NOMO-1 treated with DMSO at 0.1 percent for 48 hours (cell line): ENCODE measurements at regions not wholly inside any gene's neighbourhood (a gene's known extent, or its start where the extent isn't known, plus 50 kb on each side); places are given as distances from the start of the nearest gene placed in this dataset.

Experiments
- DNase-seq: peaks from one replicate; lab custom pipeline; 2025; ENCODE audit not compliant: unreplicated experiment; lab: John Stamatoyannopoulos, UW

DNA sequence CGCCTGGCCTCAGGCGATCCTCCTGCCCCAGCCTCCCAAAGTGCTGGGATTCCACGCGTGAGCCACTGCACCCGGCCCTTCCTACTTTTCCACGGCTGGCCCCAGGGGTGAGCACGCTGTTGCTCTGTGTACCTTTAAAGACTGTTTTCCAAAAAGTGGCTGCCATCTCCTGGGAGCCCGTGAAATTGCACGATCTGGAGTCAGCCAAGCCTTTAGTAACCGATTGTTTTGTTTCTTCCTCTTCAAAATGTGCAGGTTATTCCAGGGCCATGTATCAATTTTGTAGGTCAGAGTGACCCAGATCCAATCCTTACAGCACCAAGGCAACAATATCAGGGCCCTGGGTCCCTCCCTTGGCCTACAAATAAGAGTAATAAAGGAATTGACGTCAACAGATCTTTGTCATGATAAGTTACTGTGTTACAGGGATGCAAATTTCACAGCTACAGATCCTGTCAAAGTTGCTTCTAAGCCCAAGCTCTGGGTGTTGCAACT lies 135.6 kb upstream of the ZNF236 start:
- DNase-seq = peak; percentile 77

DNA sequence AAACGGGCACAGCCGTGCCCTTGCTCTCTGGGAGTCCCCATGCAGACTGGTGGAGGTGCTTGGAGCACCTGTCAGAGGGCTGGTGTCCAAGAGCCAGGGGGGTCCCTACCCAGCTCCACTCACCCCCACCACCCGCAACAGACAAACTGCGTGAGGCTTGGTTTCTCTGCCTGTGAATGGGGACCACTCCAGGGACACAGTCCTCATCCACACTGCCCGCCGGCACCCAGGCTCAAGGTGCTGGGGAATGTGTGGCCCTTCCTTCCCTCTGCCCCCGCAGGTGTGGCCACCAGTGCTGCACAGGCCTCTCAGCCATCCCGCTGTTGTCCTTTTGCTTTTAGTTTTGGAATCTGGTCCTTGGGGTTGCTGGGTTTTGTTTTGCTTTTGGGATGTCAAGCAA lies 136.5 kb upstream of the ZNF236 start:
- DNase-seq = no peak

DNA sequence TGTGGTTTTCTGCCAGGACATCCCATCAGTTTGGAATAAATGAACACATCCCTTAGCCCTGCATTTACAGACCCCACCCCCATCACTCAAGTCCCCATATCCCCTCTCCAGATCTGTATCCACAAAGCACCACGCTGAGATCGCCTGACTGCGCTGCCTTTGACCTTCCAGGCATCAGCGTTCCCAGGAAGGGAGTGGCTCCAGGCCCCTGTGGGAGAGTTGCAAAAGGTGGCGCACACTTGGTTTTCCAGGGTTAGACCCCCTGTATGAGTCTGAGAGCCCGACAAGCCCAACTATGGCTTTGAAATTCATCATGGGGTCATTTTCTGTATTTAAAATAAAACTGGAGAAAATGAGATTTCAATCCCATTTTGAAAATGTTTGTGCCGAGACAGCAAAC lies 137.0 kb upstream of the ZNF236 start:
- DNase-seq = no peak

DNA sequence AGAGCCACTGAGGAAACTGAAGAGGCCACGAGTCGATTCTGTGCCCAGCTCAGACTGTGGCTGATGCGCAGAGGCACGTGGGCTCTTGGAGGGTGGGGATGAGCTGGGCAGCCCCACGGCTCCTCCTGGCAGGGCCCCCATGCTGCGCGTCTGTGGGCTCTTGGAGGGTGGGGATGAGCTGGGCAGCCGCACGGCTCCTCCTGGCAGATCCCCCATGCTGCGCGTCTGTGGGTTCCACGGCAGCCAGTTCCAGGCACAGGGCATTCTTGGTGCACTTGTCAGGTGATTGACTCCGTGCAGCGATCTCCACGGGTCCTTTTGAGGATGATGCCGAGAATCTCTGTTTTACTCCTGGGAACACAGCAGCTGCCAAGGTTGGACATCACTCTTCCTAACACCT lies 138.1 kb upstream of the ZNF236 start:
- no peak for DNase-seq

DNA sequence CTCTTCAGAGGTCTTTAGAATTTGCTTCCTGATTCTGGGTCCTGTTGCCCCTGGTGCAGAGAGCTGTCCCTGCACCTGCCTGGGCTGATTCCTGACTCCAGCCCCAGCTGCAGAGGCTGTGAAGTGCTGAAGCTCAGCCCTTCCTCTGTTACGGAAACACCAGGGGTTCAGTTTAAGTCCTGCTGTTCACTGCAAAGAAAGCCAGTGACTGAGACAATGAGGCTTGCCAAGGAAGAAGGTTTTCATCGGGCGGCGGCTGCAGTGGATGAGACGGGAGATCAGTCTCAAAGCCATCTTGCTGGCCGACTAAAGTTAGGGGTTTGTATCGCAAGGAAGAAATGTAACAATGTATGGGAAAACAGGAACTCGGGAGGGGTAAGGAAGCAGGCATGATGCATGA lies 142.4 kb upstream of the ZNF236 start:
- DNase-seq = no peak

DNA sequence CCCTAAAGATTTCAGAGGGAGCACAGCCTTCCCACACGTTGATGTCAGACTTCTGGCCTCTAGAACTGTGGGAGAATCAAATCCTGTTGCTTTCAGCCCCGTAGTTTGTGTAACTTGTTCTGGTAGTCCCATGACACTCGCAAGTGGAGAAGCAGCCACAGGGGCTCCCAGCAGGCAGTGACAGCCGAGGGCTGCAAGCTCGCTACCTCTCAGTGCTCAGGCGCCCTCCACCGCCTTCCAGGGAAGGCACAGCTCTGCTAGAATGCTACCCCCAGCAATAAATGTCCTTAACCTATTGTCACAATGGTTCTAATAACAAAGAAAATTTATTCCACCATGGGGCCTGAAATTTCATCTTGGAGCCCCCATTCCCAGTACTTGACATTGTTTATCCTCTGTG lies 143.1 kb upstream of the ZNF236 start:
- no peak for DNase-seq

DNA sequence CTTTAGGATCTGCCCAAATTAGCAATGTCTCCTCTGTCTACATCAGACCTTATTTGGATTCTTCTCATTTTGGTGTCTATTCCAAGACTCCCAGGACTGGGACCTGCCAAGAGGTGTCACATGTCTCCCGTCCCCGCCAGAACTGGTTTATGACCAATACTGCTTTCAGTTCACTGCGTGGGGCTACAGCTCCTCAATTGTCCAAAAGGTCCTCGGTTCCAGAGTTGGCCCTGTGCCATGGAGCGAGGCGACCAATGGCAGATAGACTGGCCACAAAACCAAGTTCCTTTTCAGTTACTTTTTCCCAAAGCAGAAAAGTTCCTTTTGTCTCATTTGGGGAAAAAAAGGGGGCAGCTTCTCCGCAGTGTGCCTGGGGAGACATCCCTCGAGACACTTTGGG lies 144.1 kb upstream of the ZNF236 start:
- DNase-seq = no peak

DNA sequence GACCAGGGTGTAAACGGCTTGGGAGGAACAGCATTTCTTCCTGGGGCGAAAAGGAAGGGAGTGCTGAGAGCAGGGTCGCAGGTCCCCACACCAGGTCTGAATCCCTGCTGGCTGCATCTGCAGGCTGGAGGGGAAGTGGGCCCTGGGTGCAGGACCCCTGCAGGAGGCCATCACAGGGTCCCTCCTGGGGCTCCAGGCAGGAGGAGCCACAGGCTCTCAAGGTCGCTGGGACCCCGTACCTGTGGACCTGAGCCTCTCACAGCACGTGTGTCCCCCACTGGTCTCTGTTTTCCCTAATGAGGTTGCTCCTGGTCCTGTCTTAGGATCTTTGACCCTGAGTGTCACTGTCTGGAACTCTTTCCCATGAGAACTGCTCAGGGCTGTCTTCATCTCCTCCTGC lies 147.8 kb upstream of the ZNF236 start:
- DNase-seq = no peak

DNA sequence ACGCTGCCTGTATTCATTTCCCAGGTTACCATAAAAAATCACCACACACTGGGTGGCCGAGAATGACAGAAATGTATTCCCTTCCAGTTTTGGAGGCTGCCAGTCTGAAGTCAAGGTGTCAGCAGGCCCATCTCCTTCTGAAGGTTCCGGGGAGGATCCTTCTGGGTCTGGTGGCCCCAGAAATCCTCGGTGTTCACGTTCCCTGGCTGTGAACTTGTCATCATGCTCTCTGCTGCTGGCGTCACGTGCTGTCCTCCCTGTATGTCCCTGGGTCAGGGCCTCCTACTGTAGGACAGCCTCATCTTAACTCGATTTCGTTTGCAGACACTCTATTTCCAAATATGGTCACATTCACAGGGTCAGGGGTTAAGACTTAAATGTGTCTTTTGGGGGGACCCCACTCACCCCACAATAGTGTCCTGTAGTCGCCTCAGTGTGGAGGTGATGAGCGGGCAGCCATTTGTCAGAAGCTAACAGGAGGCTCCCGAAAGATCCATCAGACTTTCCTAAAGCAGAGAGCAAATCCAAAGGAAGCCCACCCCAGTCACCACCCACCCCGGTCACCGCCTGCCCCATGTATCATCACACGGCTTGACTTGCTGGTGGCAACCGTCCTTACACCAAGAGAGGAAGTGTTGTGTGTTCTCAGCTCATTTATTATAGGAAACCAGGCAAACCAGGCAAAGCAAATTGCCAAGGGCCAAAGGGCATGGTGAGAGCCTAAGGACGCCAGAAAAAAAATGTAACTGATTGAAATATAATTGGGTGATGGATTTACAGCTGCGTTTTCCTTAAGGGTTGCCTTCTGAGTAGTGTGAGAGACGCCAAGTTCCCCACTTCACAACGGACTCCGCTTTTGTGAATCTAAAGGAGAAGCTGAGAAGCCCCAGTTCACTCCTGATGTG lies 148.8 kb upstream of the ZNF236 start:
- no peak for DNase-seq

DNA sequence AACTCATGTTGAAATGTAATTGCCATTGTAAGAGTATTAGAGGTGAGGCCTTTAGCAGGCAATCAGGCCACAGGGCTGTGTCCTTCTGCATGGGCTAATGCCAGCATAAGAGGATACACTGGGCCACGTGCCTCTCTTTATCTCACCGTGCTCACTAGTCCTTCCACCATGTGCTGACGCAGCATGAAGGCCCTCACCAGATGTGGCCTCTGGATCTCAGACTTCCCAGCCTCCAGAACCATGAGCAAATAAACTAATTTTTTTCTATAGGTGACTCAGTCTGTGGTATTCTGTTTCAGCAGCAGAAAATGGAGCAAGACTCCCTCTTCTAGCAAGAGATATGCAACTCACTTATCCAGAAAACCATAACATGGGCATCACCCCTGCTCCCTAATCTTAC lies 149.7 kb upstream of the ZNF236 start:
- no peak for DNase-seq

DNA sequence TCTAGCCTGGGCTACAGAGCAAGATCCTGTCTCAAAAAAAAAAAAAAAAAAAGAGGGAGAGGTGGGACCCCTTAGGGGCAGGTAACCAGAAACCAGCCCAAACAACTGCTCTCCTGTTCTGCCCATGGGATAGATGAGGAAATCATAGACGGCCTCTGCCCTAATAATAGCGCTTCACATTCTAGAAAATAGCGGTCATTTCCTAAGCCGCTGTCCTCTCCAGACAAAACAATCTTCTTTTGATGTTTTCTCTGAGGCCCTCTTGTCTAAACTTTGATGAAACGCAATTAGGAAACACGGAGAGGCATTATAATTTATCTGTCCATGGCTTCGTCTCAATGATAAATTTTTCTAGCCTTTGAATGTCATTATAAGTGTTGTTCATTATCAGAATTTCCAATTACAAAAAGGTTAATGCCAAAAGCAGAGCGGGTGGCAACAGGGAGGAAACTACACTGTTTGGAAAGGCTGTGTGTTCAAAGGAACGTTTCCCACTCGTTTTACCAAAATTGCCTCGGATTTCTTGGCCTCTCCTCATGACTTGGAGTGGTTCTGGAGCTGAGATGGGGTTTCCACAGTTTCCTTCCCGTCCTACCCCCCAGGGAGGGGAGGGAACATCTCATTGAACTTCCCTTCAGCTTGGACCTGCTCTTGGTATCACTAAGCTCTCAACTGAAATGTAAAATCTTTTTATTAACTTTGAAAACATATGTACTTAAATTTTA lies 151.6 kb upstream of the ZNF236 start:
- no peak for DNase-seq

DNA sequence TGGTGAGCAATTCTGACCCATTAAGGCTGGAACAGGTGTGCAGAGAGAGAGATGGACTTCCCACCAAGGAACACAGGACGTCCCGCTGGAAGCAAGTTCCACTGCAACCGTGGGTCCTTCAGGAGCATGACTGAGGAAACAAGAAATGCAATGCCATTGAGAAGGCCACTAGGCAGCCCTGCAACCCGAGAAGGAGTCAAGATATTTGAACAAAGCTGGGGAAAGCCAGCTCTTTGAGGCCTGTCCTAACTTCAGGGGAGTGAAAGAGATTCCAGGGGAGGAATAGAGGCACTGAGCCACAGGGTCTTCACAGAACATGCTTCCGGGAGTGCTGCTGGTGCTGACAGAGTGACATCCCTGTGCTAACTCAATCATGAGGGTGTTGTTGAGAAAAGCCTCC lies 153.8 kb upstream of the ZNF236 start:
- no peak for DNase-seq

DNA sequence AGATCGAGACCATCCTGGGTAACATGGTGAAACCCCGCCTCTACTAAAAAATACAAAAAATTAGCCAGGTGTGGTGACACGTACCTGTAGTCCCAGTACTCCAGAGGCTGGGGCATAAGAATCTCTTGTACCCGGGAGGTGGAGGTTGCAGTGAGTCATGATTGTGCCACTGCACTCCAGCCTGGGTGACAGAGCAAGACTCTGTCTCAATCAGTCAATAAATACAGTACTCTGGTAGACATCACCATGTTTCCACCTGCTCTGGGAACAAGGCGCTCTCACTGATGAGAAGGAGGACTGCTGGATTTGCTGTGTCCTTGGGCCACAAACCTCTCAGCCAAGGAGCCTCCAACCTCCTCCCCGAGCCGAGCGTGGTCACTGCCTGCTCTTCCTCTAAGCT lies 154.2 kb upstream of the ZNF236 start:
- DNase-seq = no peak

DNA sequence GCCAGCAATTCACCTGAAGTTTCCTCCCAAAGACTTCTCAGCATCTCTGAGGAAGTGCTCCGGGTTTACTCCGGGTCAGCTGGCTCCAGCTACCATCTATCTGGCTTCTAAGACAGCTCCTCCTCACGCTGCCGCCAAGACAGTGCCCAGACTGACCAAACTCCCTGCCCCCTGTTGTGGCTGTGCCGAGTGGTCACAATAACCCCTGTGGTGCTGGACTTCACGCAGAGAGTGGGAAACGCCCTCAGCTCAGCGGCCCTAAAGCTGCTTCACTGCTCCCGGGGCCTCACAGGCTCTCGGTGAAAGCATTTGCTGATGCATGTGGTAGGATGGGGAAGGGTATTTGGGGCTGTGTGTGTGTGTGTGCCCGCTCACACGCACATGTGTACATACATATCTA lies 154.8 kb upstream of the ZNF236 start:
- no peak for DNase-seq

DNA sequence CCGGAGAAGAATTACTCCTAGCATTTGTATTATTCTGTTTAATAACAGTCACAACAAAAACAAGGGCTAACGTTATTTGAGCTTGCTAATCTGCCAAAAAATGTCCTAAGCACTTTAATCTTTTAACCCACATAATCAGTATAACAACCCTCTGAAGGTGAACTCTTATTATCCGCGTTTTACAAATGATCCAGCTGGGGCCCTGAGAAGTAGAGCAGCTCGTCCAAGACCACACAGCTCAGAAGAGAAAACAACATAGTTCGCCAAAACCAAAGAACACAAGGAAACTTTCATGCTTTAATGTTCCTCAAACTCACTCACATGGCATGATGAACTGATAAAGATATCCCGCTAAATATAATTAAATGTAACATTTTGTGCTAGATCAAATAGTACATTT lies 159.7 kb upstream of the ZNF236 start:
- no peak for DNase-seq

DNA sequence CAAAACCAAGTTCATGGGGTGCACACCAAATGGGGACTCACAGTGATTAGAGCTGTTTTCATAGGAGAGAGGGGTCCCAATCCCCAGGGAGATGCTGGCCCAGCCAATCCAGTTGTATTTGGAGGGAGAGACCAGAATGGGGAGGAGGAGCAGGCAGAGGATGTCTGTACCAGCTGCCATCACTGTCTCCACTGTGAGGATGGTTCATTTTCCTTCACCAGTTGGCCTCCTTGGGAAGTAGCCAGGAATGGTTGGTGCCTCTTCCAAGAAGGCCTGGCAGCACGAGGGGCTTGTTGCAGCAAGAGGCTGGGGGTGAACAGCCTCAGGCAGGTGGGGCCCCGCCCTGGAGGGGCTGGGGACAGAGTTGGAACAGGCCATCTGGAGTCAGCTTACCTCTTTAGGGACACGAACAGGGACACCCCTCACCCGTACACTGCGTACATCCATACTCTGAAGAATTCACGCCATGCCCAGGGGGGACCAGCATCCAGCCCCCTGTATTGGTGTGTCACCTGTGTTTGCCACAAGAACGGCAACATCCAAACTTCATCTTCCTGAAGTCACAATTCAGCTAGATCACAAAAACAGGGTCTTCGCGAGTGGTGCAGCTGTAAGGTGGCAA lies 161.7 kb upstream of the ZNF236 start:
- DNase-seq = no peak

DNA sequence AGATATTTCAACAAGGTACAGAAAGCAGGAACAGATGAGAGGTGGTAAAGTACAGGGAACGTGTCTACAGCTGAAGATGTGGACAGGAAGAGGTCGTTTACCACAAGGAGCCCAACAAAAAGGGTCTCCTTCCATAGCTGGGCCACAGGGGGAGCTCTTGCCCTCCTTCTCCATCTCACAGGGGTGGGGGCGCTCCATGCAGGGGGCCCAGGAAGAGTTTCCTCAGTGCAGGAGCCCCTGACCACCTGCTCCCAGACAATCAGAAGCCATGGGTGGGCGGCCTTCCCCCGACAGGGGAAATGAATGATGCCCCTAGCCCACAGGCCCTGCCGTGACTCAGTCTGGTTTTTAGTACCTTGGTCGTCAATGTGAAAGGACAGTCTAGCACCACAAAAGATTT lies 163.6 kb upstream of the ZNF516 start:
- peak; percentile 18 for DNase-seq

DNA sequence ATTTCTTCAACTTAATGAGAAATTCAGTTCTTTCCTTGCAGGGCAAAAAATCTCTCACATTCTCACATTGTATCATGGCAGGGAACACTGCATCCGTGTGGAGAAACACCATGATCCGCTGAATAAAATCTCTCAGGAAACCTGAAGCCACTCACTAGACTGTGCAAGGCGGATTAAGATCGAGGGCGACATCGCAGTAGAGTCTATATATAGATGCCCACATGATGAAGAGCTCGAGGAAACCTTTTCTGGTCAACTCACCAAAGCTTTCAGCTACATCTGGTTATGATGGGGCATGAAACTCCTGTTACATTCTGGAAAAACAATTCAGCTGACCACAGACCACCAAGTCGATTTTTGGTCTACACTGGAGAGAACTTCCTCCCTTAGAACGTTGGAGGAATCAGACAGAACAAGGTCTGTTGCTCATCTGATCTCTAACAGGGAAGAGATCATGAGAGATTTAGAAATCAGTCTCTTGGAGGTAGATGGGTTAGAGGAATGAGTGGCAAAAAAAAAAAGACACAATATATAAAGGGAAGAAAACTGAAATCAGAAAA lies 162.9 kb upstream of the ZNF516 start:
- DNase-seq = peak; percentile 22

DNA sequence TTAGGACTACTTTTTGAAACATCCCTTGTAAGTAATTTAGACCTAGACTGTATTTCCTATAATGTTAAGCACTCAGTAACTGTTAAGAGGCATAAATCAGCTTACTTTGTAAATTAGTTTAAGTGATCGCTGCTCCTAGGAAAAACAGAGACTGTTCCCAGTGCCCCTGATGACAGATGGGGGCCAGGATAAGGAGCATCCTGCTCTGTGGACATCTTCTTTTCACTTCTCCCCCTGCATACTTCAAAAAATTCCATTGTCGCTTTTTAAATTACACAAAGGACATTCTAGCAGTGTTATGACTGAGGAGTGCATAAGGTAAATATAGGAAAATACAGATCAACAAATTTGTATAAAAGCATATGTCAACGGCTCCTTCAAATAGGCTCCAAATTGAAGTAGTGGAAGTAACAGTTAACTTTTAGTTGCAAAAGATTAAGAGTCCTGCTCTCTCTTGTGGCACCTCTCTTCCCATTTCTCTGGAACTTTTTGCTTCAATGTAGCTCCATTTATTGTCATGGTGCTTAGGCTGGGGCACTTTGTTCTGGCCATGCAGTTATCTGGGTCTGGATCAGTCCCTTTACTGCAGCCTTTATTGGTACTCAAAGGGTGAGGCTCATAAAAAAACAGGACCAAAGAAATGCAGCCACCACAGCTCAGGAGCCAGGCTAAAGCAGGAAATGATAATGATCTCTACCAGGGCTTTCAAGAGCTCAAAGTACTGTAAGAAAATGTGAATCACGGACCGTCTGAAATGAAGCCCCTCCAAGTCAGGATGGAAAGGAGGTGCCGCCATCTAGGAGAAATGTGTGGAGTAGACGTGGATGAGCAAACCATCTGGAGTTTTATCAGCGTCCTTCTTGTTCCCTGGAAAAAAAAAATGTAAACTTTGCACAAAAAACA lies 162.1 kb upstream of the ZNF516 start:
- no peak for DNase-seq

DNA sequence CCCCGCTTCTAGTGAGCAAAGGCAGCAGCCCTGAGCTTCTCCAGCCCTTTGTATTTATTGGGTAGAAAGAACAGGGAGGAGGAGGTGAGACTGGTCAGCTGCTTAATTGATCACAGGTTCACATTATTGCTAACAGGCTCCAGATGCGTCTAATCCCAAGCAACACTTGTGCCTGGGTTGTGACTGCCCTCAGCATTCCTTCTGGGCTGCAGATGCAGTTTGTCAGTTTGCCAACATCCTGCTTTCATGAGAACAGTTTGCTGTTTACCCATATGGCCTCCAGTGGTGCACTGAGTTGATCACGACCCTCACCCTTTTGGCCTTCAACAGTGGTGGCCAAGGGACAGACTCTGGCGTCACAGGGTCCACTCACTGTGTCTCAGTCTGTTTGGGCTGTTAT lies 159.5 kb upstream of the ZNF516 start:
- no peak for DNase-seq

DNA sequence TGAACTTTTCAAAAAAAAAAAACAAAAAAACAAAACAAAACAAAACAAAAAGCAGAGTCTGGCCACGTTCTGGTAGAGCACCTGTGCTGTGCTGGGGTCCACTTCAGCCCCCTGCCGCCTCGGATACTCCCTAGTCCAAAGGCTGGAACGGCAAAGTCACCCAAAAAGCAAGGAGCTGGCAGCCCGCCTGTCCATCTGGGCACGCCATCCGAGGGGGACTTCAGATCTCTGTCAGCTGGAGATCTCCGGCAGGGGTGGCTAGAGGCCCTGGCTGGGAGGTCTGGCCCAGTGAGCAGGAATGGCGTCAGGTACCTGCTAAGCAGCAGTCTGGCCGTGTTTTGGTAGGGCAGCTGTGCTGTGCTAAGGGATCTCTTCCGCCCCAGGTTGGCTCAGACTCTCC lies 152.3 kb upstream of the ZNF516 start:
- DNase-seq = no peak
